HG02884 (cell line): ENCODE measurements at regions not wholly inside any gene's neighbourhood (a gene's known extent, or its start where the extent isn't known, plus 50 kb on each side); places are given as distances from the start of the nearest gene placed in this dataset.

Source experiments
- ATAC-seq: cut with Tn5 transposase; IDR thresholded peaks from one replicate; pipeline ENCODE4 v1.9.1; 2021; ENCODE audit warnings: mild to moderate bottlenecking, moderate library complexity; ENCODE audit not compliant: unreplicated experiment

DNA sequence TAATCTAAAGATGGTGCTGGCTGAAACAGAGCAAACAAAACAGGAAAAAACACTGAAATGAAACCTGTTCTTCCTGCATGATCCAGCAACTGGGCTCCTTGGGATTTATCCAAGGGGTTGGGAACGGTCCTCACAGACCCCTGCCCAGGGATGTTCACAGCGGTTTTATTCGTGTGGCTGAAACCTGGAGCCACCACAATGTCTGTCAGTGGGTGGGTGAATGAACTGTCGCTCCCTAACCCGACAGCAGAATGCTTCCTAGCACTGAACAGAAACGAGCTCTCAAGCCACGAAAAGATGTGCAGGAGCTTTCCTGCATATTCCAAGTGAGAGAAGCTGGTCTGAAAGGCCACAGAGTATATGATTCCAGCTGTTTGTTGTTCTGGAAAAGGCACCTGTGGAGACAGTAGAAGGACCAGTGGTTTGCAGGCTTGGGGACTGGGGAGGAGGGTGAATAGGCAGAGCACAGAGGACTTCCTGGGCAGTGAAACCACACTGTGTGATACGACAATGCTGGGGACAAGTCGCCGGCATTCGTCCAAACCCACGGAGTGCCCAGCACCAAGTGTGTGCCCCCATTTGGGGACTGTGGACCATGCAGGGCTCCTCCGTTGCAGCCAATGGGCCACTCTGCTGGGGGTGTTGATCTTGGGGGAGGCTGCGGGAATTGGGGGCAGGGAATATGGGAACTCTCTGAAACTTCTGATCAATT is 73.9 kb downstream of the TEX29 start:
- no peak for ATAC-seq

DNA sequence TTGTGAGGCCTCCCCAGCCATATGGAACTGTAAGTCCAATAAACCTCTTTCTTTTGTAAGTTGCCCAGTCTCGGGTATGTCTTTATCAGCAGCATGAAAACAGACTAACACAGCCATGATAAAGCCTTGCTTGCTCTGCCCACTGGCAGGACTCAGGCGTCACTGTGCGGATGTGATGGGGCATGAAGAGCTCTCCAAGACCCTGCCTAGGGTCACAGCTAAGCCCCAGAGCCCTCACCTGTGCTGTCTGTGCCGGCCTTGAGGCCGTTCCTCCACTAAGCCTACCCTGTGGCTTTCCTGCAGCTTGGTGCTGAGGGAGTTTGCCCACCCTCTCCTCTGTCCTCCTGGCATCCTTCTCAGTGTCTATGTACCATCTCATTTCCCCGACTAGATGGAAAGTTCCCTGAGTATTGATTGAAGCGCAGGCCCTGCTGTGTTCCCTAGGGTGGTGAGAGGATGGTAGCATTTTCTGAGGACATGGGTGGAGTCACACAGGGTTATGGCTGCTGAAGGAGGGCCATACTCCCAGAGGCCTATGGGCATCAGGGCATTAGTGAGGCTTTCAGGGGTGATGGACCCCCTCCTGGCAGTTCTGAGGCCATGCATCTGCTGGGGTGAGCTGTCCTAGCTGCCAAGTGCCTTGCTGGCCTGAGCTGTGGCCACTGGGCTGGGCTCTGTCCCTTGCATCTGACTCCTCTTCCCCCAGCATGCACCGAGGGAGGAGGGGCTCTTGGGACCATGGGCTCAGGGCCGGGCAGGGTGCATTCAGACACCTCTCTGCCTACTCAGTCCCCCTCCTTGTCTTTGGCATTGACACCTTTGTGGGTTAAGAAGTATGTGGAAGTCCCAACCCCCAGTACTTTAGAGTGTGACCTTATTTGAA is 75.3 kb downstream of the TEX29 start:
- ATAC-seq = no peak

DNA sequence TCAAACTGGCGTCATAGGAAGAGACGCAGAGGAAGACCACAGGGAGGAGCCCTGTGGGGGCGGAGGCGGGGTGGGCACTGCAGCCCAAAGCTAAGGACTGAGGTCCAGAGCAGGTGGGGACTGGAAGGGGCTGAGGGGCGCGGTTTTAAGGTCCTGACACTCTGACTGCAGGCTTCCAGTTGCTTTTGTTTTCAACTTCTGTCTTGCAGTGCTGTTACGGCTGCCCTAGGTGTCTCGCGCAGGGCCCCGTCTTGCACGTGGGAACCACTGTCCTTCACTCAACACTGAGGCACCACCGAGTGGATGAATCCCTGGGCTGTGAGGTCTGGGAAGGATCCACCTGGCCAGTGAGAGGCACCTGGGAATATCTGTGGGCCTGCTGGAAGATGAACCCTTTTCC is 76.0 kb downstream of the TEX29 start:
- no peak for ATAC-seq

DNA sequence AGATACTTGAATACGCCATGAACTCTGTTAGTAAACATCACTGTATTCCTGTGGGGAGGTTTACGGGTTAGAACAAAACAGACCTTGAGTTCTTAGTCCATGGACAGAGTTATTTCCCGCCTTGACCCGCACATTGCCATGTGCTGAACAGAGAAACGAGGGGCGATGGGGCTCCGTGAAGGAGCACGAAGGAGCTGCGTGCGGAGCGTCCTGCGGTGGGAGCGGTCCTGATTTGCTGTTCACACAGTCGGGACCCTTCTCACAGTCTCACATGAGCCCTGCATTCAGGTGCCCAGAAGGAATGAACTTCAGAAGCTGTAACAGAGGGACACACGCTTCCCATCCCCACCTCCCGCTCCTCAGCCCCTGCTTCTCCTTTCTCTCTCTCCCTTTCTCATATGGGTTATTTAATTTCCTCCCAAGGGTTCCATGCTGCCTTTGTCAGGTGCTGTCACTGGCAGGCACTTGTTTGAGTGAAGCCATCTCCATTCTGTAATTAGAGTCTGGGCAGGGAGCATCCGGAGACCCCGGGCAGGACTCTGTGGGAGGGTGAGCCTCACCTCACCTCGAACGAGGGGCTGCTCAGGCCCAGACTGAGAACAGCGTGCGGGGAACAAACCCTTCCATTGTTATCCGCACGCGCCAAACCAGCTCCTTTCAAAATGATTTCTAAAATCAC is 76.9 kb downstream of the TEX29 start:
- ATAC-seq = no peak

DNA sequence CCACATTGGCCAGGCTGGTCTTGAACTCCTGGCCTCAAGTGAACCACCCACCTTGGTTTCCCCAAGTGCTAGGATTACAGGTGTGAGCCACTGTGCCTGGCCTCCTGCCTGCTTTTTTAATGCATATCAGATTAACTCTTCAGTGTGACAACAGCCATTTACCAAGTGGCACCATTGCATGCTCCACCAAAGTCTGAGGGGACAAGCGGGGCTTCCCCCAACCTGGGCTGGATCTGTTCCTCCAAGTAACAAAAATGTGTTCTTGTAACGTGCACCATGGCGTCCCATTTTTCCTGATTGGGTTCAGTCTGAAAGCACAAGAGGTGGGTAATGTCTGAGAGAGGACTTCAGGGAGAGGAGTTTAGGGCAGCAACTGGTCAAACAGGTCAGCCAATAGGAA is 77.8 kb downstream of the TEX29 start:
- no peak for ATAC-seq

DNA sequence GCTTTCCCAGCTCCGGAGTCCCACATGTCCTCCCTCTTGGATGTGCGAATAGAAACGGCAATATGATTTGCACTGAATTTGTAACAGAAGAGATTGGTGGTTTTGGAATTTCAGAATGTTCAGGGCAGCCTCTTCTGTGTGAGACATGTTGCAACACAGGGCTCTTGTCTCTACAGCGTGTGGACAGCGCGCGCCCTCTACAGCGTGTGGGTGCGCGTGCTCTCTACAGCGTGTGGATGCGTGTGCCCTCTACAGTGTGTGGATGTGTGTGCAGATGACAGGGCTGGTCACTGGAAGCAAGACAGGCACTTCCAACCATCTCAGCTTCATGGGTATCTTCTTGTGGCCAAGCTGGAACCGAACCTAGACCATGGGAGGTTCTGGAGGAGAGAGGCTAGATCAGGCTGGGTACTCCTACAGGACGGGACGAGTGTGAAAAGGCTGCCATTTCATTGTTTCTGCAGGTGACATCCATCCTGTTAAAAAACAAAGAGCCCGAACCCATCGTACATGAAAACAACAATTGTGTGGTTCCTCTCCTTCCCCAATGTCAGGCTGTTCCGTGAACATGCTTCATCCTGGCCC is 78.4 kb downstream of the TEX29 start:
- no peak for ATAC-seq

DNA sequence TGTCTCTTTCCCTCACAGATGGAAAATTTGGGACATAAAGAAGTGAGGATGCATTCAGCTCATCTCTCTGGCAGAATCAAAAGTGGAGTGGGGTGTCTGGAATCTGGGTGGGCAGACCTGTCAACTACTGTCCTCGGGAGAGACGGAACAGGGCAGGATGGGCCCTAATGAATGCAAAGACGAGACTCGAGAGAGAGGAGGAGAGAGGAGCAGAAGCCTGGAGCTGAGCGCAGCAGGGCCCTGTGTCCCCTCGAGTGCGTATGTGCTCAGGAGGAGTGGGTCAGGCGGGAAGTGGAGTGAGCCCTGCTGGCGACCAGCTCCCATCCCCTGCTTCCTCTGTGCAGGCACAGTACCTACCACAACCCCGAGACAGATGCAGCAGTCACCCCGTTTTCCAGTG is 78.9 kb downstream of the TEX29 start:
- no peak for ATAC-seq

DNA sequence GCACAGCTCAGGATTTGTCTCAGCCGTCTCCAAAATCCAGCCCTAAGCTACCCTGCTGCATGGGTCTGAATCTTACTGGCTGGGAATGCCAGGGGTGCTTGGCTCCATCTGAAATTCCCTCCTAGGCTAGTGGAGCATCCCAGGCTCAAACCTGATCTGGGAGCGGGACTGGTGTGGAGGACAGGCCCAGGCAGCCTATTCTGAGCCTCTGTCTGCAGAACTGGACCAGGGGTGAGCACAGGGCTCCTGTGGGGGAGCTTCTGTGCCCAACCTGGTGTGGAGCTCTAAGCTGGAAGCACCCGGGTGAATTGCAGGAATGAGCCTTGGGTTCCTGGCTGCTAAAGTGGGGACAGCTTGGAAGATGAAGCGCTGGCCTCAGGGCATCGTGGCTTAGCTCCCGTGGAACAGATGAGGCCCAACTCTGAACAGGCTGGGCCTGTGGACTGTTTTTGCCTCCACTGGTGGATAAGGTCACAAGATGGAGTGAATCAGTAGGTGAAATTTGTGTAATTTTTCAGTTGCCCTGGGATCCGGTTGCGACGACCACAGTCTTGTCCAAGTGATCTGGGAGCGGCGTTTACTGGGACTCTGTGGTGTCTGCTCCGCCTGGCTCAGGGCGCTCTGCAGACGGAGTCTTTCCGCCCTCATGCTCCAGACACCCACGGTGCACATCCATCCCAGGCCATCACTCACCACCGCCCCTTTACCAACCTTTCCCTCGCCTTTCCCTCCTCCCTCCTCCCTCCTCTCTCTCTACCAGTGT is 79.5 kb downstream of the TEX29 start:
- no peak for ATAC-seq

DNA sequence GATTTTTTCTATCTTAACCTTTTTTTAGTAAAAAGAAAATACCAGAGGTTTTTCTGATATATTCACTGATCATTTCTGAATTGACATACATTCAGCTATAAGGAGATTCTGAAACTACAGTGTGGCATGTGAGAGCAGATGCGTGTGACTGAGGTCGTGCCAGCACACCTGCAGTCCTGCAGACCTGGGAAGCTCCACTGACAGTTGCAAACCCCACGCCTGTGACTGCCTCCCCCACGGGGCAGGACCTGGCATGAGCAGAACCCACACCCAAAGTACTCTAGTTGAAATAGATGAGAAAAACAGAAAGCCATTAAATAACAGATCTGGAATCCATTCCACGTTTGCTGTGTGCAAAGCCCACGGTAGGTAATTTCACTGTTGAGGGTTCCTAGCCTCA is 80.7 kb downstream of the TEX29 start:
- no peak for ATAC-seq

DNA sequence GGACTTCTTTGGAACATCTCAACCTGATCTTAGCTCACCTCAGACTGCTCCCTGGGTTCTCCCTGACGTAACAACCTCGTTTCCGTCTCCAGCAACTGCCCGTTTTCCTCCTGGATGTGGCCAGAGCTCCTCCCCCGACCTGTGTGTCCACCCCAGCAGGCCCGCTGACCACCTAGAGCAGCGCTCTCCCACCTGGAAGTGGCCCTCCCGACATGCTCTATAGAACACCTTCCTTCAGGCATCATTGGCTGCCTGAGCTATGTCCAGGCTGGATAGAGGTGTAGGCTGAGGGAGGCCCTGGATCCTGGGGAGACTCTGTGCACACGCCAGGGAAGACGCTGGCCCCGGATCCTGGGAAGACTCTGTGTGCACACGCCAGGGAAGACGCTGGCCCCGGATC is 81.3 kb downstream of the TEX29 start:
- no peak for ATAC-seq

DNA sequence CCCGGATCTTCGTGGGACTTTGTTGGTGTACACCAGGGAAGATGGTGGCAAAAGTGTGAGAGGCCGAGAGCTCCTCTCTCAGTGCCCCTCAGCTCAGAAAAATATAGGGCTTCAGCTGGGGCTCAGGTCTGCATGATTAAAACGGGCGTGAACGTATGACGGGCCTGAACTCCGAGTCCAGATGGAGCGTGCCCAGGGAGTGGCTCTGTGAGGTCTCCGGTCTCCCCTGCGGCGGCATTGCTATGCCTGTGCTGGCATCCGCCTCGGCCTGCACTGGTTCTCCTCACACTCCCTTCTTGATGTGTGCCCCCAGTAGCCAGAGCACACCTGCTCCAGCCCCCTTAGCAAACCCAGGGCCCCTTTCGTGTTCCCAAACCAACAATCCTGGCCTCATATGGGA is 82.0 kb downstream of the TEX29 start:
- no peak for ATAC-seq

DNA sequence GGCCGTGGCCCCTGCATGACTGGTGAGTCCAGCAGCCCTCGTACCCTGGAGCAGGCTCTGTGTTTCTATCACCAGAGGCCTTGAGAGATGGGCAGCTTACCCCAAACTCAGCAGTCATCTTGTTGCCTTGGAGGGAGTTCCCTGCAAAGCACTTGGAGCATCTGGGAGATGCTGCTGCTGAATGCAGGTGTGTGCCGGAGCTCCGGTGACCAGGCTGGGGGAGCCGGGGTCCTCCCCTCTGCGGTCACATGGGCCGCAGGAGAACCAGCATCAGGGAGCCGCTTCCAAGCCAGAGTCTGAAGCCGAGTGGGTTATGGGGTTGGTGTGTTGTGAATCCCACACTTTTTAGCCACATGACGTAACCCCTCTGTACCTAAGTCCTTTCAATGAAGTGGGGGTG is 82.8 kb downstream of the TEX29 start:
- no peak for ATAC-seq

DNA sequence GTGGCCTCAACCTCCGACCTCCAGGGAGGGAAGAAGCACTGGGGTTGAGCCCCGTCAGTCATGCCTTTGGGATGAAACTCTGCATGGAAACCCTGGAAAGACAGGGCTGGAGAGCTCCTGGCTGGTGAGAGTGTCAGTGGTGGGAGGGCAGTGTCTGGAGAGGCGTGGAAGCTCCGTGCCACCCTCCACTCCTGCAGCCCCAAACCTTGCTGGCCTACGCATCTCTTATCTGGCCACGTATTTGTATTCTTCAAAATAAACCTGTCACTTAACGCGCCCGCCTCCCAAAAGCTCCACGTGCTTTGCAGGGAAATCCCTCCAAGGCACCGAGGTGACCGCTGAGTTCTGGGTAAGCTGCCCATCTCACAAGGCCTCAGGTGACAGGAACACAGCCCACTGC is 84.3 kb downstream of the TEX29 start:
- ATAC-seq = no peak

DNA sequence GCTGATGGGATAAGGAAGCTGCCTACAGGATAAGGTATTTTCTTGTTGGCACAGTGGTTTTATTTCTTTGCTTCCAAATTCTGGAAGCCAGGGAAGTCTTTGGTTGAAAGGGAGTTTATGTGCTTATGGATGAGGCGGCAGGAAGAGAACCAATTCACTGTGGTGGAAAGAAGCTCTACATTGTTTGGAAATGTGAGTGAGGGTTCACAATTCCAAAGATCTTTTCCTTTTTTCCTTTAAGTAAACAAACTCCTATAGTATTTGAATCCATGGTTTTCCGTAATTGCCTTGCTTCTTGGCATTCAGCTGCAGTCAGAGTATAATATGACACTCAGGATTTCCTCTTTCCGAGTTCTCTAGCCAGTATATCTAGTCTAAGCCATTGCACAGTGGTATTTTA is 86.2 kb downstream of the TEX29 start:
- no peak for ATAC-seq

DNA sequence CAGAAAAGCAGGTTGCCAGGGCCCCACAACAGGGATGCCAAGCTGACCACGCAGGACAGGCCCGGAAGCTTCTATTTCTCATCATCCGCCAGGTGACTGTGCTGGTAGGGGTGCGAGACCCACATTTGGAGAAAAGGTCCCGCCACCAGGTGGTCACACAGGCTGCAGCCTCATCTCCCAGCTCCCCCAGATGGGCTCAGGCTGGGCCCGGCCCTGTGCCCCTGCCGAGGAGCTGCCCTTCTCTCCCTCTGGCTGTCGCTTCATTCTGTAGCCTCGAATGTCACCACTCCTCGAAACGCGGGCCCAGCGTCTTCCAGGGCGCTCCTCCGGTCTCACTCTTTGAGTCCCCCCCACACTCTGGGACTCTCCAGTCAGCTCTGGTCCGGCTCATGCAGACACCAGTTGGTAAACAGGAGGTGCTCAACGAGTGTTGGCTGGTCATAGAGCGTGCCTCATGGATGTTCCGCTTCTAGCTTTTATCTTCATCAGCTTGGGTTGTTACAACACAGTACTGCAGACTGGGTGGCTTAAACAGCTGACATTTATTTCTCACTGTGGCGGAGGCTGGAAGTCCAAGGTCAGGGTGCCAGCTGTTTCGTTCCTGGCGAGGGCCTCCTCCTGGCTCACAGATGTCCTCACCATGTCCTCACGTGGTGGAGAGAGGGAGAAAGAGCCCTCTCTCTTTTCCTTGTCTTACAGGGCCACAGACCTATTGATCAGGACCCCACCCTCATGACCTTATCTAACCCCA is 87.1 kb downstream of the TEX29 start:
- ATAC-seq = no peak

DNA sequence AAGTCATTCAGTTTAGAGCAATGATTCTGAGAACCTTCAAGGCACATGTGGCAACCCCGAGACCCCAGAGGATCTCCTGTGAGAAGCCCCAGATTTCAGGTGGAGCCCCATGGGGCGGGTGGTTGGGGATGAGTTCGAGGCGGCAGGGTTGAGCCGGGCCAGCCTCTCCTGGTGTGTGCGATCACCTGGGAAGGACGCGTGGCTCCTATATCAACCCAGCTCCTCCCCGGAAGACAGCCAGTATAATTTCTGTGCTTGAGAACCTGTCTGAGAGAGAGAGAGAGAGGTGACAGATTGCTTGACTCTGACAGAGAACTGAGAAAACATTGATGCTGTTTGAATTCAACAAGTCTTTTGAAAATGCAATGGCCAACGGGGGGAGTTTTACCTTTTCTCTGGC is 89.0 kb downstream of the TEX29 start:
- no peak for ATAC-seq

DNA sequence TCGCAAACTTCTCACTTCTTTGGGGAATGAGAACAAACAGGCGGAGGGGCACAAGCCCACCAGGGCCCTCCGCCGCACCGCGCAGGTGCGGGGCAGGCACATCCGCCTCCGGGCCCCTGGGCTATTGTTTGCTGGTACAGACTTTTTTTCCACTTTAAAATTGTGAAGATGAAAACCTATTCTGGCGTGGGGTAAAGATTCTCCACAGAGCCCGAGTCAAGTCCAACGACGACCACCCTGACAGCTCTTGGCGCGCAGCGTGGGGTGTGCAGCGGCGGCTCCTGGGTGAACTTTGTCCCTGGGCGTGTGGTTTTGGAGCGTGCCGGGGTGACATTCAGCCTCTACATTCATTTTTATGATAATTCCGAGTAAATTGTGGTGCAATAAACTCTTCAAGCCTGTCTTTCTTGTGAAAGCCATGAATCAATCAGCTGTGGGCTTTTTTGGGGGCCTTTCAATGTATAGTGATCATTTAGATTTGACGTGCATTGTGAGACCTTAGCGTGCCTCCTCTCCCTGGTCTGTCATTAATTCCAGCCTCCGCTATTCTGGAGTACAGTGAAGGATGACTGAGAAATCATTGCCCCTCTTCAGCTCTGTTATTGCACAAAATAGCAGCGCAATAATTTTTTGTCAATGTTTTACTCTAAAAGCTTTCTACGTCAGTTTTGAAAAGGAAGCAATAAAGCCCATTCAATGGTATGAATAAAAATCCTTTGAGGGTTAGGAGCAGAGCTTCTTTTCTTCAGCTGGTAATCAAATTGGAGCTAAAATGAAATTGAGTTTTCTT is 90.0 kb downstream of the TEX29 start:
- ATAC-seq = no peak

DNA sequence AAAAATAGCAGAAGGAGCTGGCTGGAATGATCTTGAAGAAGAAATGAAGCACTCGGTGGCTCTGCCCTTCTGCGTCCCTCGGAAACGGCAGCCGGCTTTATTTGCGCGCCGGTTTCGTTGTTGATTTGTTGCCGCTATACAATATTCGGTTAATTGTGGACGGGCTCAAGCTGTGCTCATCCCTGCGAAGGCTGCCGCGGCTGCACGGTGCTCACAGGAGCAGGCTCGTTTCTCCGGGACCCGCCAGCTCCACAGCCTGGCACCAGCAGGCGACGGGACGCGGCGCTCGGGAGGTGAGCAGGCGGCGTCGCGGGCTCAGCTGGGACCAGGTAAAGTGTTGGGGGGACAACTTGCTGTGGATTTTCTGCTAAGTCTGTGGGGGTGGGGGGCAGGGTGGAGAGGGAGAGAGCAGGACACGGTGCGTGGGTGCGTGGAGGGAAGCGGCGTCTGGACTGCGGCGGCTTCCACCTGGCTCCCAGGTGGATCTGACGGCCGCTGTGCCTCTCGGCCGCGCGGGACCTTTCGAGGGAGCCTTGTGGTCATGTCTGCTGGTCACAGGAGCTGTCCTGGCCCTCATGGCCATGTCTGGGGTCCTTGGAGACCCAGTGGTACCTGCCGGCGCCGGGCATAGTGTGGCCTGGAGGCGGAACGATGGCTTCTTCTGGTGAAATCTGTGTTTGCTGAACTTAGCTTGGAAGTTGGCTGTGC is 90.9 kb downstream of the TEX29 start:
- no peak for ATAC-seq
